ENCODE measurements at regions not wholly inside any gene's neighbourhood (a gene's known extent, or its start where the extent isn't known, plus 50 kb on each side); places are given as distances from the start of the nearest gene placed in this dataset.

DNA sequence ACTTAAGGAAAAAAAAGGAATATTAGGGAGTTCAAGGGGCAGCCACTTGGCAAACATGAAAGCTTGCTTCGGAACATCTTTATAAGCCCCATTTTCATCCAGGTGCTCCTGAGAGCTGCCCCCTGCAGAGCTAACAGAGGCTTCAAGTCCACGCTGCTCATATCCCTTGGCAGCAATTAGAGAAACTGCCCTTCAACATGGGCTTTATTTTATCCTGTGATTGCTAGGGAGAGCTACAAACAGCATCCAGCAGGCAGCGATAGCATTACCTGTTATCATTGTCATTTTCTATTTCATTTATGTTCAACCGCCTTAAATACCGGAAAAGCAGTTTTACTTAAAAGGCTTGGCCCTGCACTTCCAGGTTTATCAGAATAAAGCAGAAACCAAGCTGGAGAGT is 68.4 kb upstream of the MCTP2 start:
- TF ChIP-seq EZH2 (IDR thresholded peaks at IDR 0.05; ENCODE audit: insufficient read depth, poor library complexity, severe bottlenecking) = no peak
- TF ChIP-seq EZH2phosphoT487 (IDR thresholded peaks at IDR 0.05; ENCODE audit: insufficient read depth, low read depth) = no peak
